PC-9 (cell line): ENCODE measurements at regions not wholly inside any gene's neighbourhood (a gene's known extent, or its start where the extent isn't known, plus 50 kb on each side); places are given as distances from the start of the nearest gene placed in this dataset.

ENCODE experiments used
- BruUV-seq: library from RNA; stranded (reverse); fragments of 400-500 nt; replicated peaks from 2 replicates; lab custom pipeline; 2021; lab: Mats Ljungman, UMichigan
- CTCF ChIA-PET: fragments of 300-600 bp; sonication (Branson Sonifier 250); formaldehyde crosslinking; loops from one replicate; lab custom pipeline; 2022; ENCODE audit warnings: antibody characterized with exemption; lab: Charles Lee
- POLR2A ChIA-PET: fragments of 300-600 bp; sonication (Branson Sonifier 250); formaldehyde crosslinking; loops from one replicate; lab custom pipeline; 2022; ENCODE audit warnings: antibody characterized with exemption; ENCODE audit not compliant: unreplicated experiment; lab: Charles Lee
- DNase-seq, 2 experiments: peaks; one replicate each; pipeline versions ENCODE4 v3.0.0 to v3.0.0-alpha.2; 2015 to 2022; ENCODE audit warnings: mixed read lengths in 1 of 2
- H2AFZ ChIP-seq: fragments of 200-600 bp; sonication (generic); 2 replicates; pipeline ENCODE4 v1.8.1; 2017; ENCODE audit warnings: antibody characterized with exemption
- H3F3A ChIP-seq: fragments of 200-600 bp; sonication (generic); 2 replicates; pipeline ENCODE4 v1.8.1; 2017; ENCODE audit warnings: antibody characterized with exemption, mild to moderate bottlenecking, low read depth; ENCODE audit not compliant: insufficient read depth
- H3K27ac ChIP-seq: fragments of 200-600 bp; sonication (generic); 2 replicates; pipeline ENCODE4 v1.6.1; 2016; ENCODE audit warnings: mixed run types
- H3K27me3 ChIP-seq: fragments of 200-600 bp; sonication (generic); 2 replicates; pipeline ENCODE4 v1.6.1; 2016; ENCODE audit warnings: low read depth, mixed run types; ENCODE audit not compliant: insufficient read depth
- H3K36me3 ChIP-seq: fragments of 200-600 bp; sonication (generic); 2 replicates; pipeline ENCODE4 v1.6.1; 2016; ENCODE audit warnings: low read depth, mixed run types
- H3K4me1 ChIP-seq: fragments of 200-600 bp; sonication (generic); replicated peaks from 2 replicates; pipeline ENCODE4 v1.6.1; 2016; ENCODE audit warnings: mixed run types; ENCODE audit not compliant: insufficient read depth
- H3K4me2 ChIP-seq: fragments of 200-600 bp; sonication (generic); 2 replicates; pipeline ENCODE4 v1.6.1; 2017; ENCODE audit warnings: mixed run types
- H3K4me3 ChIP-seq: fragments of 200-600 bp; sonication (generic); 2 replicates; pipeline ENCODE4 v1.6.1; 2016; ENCODE audit warnings: mixed run types
- H3K79me2 ChIP-seq: fragments of 200-600 bp; sonication (generic); 2 replicates; pipeline ENCODE4 v1.6.1; 2017; ENCODE audit warnings: low read depth, mixed run types
- H3K9me2 ChIP-seq: fragments of 200-600 bp; sonication (generic); 2 replicates; pipeline ENCODE4 v1.8.1; 2017; ENCODE audit warnings: mild to moderate bottlenecking; ENCODE audit not compliant: insufficient read depth
- H3K9me3 ChIP-seq: fragments of 200-600 bp; sonication (generic); 2 replicates; pipeline ENCODE4 v1.8.1; 2016; ENCODE audit warnings: low read depth; ENCODE audit not compliant: insufficient read depth
- H4K20me1 ChIP-seq: fragments of 200-600 bp; sonication (generic); 2 replicates; pipeline ENCODE4 v1.8.1; 2017; ENCODE audit not compliant: insufficient read depth
- EZH2 ChIP-seq: fragments of 200-600 bp; sonication (generic); IDR thresholded peaks from 2 replicates; pipeline ENCODE4 v1.8.0; 2017; ENCODE audit warnings: antibody characterized with exemption, low read depth
- intact Hi-C: fragments of 100-400 bp; cut with micrococcal nuclease; formaldehyde crosslinking; loops from one replicate; pipeline ENCODE4 v1.10.0; 2022; ENCODE audit not compliant: unreplicated experiment
- TF ChIP-seq, protein P1 (sequence below): fragments of 200-600 bp; sonication (generic); conservative IDR thresholded peaks from 2 replicates; pipeline ENCODE4 v1.6.1; 2017; ENCODE audit warnings: mixed run types, antibody characterized with exemption, mild to moderate bottlenecking, moderate library complexity

DNA sequence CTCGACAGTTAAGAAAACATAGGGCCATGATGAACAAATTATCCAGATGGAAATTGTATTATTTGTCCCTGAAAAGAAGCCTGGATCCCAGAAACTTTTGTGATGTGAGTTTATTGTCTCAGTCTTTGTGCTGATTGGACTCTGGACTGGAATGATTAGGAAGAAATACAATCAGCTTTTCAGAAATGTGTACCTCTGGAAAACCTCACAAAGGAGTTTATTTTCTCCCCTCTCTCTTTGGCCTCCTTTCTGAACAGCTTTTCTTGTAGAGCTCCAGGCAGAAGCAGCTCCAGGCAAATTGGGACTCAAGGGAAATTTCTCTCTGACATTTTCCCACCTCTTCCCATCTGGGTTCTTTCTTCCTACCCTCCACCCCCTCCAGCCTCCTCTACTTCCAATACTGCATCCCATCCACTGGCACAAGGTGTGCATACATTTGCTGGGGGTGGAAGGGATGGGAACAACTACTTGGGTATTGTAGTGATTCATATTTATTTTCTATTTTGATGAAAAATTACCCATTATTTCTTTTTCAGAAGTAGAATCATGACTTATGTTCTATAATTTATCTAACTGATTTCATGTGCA lies 119.7 kb downstream of the CD47 start:
- Histone ChIP-seq H3K4me3 (no peak overlapping the region), H3K9me2 (no peaks in the 10 kb centered on the region; the same call in 1 of the 2 replicates), H3F3A (no peaks in the 10 kb centered on the region), H4K20me1 (no peaks in the 10 kb centered on the region), H3K79me2 (no peaks in the 10 kb centered on the region), H3K27me3 (no peaks in the 10 kb centered on the region), H3K4me1 (peaks cover 10% of the 10 kb centered on the region), H3K27ac (no peak overlapping the region), H3K9me3 (no peaks in the 10 kb centered on the region), H2AFZ (no peak overlapping the region), H3K36me3 (no peaks in the 10 kb centered on the region), H3K4me2 (no peak overlapping the region)
- ChIA-PET CTCF (no interaction called here), POLR2A (no interaction called here)
- no TSS peak for BruUV-seq
- intact Hi-C loops = no loop called here
- no peak for DNase-seq
- TF ChIP-seq EZH2 = no peak
- TF ChIP-seq, protein P1, sequence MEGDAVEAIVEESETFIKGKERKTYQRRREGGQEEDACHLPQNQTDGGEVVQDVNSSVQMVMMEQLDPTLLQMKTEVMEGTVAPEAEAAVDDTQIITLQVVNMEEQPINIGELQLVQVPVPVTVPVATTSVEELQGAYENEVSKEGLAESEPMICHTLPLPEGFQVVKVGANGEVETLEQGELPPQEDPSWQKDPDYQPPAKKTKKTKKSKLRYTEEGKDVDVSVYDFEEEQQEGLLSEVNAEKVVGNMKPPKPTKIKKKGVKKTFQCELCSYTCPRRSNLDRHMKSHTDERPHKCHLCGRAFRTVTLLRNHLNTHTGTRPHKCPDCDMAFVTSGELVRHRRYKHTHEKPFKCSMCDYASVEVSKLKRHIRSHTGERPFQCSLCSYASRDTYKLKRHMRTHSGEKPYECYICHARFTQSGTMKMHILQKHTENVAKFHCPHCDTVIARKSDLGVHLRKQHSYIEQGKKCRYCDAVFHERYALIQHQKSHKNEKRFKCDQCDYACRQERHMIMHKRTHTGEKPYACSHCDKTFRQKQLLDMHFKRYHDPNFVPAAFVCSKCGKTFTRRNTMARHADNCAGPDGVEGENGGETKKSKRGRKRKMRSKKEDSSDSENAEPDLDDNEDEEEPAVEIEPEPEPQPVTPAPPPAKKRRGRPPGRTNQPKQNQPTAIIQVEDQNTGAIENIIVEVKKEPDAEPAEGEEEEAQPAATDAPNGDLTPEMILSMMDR = no peak

DNA sequence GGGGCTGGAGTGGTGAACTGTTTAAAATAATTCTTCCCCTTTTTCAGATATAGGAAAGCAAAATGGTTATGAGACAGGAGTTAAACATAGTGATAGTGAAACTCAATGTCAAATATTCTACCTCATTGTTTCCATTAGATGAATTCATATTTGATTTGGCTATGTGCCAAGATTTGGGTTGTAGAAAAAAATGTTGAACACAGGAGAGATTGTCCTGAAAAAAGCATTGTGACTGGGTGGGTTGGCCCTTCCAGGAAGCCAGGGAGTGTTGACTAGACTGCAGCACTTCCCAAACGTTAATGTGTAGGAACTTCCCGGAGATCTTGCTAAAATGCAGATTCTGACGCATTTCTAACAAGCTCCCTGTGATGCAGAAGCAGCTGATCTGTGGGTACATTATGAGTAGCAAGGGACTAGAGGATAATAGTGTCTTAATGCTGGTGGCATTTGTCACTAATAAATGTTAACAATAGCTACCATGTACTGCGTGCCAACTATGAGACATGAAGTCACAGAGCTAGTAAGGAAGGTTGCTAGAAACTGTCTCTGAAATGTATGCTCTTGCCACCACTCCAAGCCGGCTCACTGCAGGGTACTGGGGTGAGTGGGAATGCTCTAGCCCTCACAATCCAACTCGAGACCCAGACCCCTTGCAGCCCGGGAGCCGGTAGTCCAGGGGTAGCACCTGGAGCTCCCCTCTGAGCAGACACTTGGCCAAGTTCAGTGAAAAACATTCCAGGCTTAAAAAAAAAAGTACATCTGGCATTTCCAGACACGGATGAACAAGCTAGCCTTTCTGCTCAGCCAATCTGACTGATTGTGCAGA lies 120.6 kb downstream of the CD47 start:
- Histone ChIP-seq H3K9me2 (no peaks in the 10 kb centered on the region; the same call in 1 of the 2 replicates), H3K79me2 (no peaks in the 10 kb centered on the region), H4K20me1 (no peaks in the 10 kb centered on the region), H3K4me3 (no peak overlapping the region), H3K4me1 (peaks cover 10% of the 10 kb centered on the region), H3K4me2 (peak overlapping the region; percentile 6; the same call in 1 of the 2 replicates), H3F3A (no peaks in the 10 kb centered on the region), H3K36me3 (no peaks in the 10 kb centered on the region), H3K27ac (no peak overlapping the region), H2AFZ (no peak overlapping the region), H3K9me3 (no peaks in the 10 kb centered on the region), H3K27me3 (no peaks in the 10 kb centered on the region)
- TF ChIP-seq EZH2 = no peak
- BruUV-seq = no TSS peak
- CTCF ChIA-PET = interaction anchor here (0.6 kb wide), 1 partner anchor 16 kb away, joined by 4 read pairs; no protein-coding TSS in a partner anchor
- POLR2A ChIA-PET = no interaction called here
- DNase-seq = peak; percentile 22 to 61
- intact Hi-C loops = no loop called here

DNA sequence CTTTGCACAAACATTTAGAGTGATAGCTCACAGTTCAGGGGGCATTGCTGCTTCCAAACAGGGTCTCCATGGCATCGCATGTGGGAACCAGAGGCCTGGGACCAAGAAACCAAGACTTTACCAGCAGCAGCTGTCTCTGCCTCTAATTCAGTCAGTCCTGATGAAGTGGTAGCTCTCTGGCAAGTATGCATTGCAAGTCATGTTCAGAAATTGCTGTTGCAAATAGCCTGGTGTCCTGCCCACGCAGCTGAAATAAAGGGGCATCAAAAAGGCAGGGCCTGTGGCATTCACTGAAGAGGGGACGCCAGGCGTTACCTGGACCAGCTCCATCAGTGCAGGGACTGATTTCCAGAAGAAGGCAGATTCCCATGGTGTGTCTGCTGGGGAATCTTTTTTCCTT lies 121.3 kb downstream of the CD47 start:
- intact Hi-C loops = no loop called here
- POLR2A ChIA-PET = no interaction called here
- TF ChIP-seq EZH2 = no peak
- TF ChIP-seq, protein P1 = no peak
- H3K36me3 ChIP-seq = no peaks in the 10 kb centered on the region
- no peak for DNase-seq
- H3K4me3 ChIP-seq = no peak overlapping the region
- H2AFZ ChIP-seq = no peak overlapping the region
- peak overlapping the region; percentile 6; the same call in 1 of the 2 replicates for H3K4me2 ChIP-seq
- no peaks in the 10 kb centered on the region for H3K79me2 ChIP-seq
- no peaks in the 10 kb centered on the region for H3K27me3 ChIP-seq
- H3K27ac ChIP-seq = no peak overlapping the region
- CTCF ChIA-PET = interaction anchor here (0.6 kb wide), 1 partner anchor 16 kb away, joined by 4 read pairs; no protein-coding TSS in a partner anchor
- no peaks in the 10 kb centered on the region; the same call in 1 of the 2 replicates for H3K9me2 ChIP-seq
- H3K4me1 ChIP-seq = peaks cover 10% of the 10 kb centered on the region
- no TSS peak for BruUV-seq
- no peaks in the 10 kb centered on the region for H3F3A ChIP-seq
- H4K20me1 ChIP-seq = no peaks in the 10 kb centered on the region
- no peaks in the 10 kb centered on the region for H3K9me3 ChIP-seq
